ENCODE measurements at regions not wholly inside any gene's neighbourhood (a gene's known extent, or its start where the extent isn't known, plus 50 kb on each side); places are given as distances from the start of the nearest gene placed in this dataset.
"Not testable (repeated sequence)": the region's sequence is repeated elsewhere in the genome, so short reads cannot be mapped to it uniquely, and the experiment has no call there.

DNA sequence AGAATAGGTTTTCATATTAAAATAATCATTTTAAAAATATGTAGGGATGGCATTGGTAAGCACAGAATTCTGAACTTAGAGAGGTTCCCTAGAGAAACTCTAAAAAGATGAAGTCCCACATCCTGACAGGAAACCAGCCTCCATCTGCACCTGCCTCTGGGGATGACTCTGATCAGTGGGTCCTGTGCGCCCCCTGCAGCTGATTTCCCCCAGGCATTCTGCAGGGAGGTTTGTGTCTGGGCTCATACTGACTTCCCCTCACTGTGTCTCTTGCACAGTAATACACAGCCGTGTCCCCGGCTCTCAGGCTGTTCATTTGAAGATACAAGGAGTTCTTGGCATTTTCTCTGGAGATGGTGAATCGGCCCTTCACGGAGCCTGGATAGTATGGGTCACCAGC lies 602.9 kb downstream of the TMEM121 start:
- Histone ChIP-seq H3K36me3 (ENCODE audit: insufficient read depth) (no peaks in the 10 kb centered on the region), H2AFZ (no peak overlapping the region), H3K4me2 (no peak overlapping the region), H3K4me1 (ENCODE audit: insufficient read depth) (no peaks in the 10 kb centered on the region), H3K27ac (ENCODE audit: low read depth) (no peak overlapping the region), H3K79me2 (replicated peaks; ENCODE audit: insufficient read depth) (no peaks in the 10 kb centered on the region), H3F3A (replicated peaks; ENCODE audit: low read depth) (no peaks in the 10 kb centered on the region), H3K27me3 (ENCODE audit: insufficient read depth) (no peaks in the 10 kb centered on the region), H3K4me3 (no peak overlapping the region), H4K20me1 (replicated peaks; ENCODE audit: insufficient read depth) (no peaks in the 10 kb centered on the region), H3K9me2 (ENCODE audit: insufficient read depth) (no peaks in the 10 kb centered on the region)
- Mint-ChIP-seq H3K4me1 (no peaks in the 10 kb centered on the region), H3K4me3 (no peak overlapping the region), H3K27ac (no peak overlapping the region), H3K9me3 (peaks cover 94% of the 10 kb centered on the region), H3K27me3 (ENCODE audit: insufficient read depth, low read depth, poor library complexity) (peaks cover 5% of the 10 kb centered on the region), H3K36me3 (ENCODE audit: low read depth) (peaks cover 45% of the 10 kb centered on the region)
- ATAC-seq (no peak), DNase-seq (ENCODE audit: low spot score) (no peak)
- TF ChIP-seq, protein P1, sequence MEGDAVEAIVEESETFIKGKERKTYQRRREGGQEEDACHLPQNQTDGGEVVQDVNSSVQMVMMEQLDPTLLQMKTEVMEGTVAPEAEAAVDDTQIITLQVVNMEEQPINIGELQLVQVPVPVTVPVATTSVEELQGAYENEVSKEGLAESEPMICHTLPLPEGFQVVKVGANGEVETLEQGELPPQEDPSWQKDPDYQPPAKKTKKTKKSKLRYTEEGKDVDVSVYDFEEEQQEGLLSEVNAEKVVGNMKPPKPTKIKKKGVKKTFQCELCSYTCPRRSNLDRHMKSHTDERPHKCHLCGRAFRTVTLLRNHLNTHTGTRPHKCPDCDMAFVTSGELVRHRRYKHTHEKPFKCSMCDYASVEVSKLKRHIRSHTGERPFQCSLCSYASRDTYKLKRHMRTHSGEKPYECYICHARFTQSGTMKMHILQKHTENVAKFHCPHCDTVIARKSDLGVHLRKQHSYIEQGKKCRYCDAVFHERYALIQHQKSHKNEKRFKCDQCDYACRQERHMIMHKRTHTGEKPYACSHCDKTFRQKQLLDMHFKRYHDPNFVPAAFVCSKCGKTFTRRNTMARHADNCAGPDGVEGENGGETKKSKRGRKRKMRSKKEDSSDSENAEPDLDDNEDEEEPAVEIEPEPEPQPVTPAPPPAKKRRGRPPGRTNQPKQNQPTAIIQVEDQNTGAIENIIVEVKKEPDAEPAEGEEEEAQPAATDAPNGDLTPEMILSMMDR (conservative IDR thresholded peaks at IDR 0.05; ENCODE audit: low read depth in 2 of 2): no peak
- TF ChIP-seq STAT1 (IDR thresholded peaks at IDR 0.05; ENCODE audit: unreplicated experiment) (no peak), JUNB (IDR thresholded peaks at IDR 0.05; ENCODE audit: unreplicated experiment) (no peak), CREB1 (CRISPR knock-in tag; IDR thresholded peaks at IDR 0.05; ENCODE audit: low read depth) (no peak)

DNA sequence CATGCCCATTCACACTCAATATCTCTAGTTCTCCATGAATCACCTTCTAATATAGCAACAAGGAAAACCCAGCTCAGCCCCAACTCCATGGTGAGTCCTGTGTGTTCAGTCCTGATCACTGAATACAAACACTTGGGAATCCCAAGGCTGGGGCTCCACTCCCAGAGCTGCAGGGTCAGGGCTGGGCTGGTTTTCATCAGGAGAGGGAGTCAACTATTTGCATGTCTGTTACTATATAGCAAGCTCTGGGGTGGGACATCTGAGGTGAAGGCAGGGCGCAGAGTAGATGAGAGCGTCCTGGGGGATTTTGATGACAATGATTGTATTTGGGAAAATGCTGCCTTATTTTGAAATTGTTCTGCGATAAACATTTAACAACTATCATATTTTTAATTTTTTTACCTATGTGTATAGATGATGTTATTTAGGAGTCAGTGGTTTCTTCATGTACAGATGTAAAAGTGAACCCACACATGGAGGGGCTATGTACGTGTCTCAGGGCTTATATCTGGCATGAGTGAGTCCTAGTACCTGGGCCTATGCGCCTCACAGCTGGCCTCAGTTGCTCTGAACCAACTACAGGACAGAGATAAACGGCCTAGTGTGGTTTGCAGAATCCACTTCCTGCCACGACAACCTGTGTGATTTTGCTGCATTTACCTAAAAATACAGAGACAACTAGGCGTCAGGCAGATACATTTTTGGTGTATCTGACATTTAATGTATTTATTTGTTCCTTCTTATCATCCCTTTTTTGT lies 603.7 kb downstream of the TMEM121 start:
- DNase-seq (ENCODE audit: low spot score); H3K27ac Mint-ChIP-seq; ATAC-seq; H3K36me3 ChIP-seq (ENCODE audit: insufficient read depth); H3K4me1 ChIP-seq (ENCODE audit: insufficient read depth); H3K4me1 Mint-ChIP-seq; H3K9me2 ChIP-seq (ENCODE audit: insufficient read depth); H3K4me3 ChIP-seq; H3K27ac ChIP-seq (ENCODE audit: low read depth); H3K4me3 Mint-ChIP-seq; H2AFZ ChIP-seq; H3K27me3 Mint-ChIP-seq (ENCODE audit: insufficient read depth, low read depth, poor library complexity); H3K27me3 ChIP-seq (ENCODE audit: insufficient read depth); H3F3A ChIP-seq (replicated peaks; ENCODE audit: low read depth); H3K4me2 ChIP-seq; H3K79me2 ChIP-seq (replicated peaks; ENCODE audit: insufficient read depth); H4K20me1 ChIP-seq (replicated peaks; ENCODE audit: insufficient read depth): not testable (repeated sequence)
- H3K36me3 Mint-ChIP-seq (ENCODE audit: low read depth): peaks cover 40% of the 10 kb centered on the region
- peaks cover 94% of the 10 kb centered on the region for H3K9me3 Mint-ChIP-seq

DNA sequence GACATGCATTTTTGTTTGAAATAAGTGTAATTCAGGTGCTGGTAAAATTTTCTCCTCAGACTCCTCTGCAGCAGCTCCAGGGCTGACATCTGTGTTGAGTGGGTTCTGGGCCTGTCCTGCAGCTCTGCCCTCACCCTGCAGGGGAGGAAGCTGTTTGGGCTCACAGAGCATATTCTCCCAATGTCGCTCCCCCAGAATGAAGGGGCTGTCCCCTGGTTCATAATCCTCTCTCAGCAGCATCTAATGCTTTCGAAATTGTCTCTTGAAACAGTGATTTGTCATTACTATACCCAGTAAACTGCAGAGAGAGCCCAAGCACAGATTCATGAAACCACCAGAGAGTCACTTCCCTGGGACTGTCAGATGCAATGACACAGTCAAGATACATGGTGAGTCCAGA lies 606.7 kb downstream of the TMEM121 start:
- not testable (repeated sequence) for DNase-seq (ENCODE audit: low spot score); ATAC-seq; H3K4me3 Mint-ChIP-seq; H3K27me3 ChIP-seq (ENCODE audit: insufficient read depth); H3K27me3 Mint-ChIP-seq (ENCODE audit: insufficient read depth, low read depth, poor library complexity); H4K20me1 ChIP-seq (replicated peaks; ENCODE audit: insufficient read depth); H3K4me1 Mint-ChIP-seq; H3K79me2 ChIP-seq (replicated peaks; ENCODE audit: insufficient read depth); H3K9me2 ChIP-seq (ENCODE audit: insufficient read depth); H2AFZ ChIP-seq; H3K4me1 ChIP-seq (ENCODE audit: insufficient read depth); H3F3A ChIP-seq (replicated peaks; ENCODE audit: low read depth); H3K27ac Mint-ChIP-seq; H3K36me3 ChIP-seq (ENCODE audit: insufficient read depth); H3K27ac ChIP-seq (ENCODE audit: low read depth); H3K4me3 ChIP-seq; H3K4me2 ChIP-seq
- H3K36me3 Mint-ChIP-seq (ENCODE audit: low read depth): peaks cover 31% of the 10 kb centered on the region
- H3K9me3 Mint-ChIP-seq: peaks cover 86% of the 10 kb centered on the region
